HCT116 (cell line): ENCODE measurements at regions not wholly inside any gene's neighbourhood (a gene's known extent, or its start where the extent isn't known, plus 50 kb on each side); places are given as distances from the start of the nearest gene placed in this dataset.

ENCODE experiments used
- ATAC-seq: fragments of 200-7000 bp; cut with Tn5 transposase; 2 replicates; pipeline ENCODE4 v1.9.1; 2020; ENCODE audit warnings: mild to moderate bottlenecking, moderate library complexity
- BruUV-seq: library from RNA; stranded (reverse); fragments of 400-500 nt; replicated peaks from 2 replicates; lab custom pipeline; 2021; lab: Mats Ljungman, UMichigan
- CTCF ChIA-PET: fragments of 300-600 bp; sonication (Branson Sonifier 250); formaldehyde crosslinking; loops from one replicate; lab custom pipeline; 2021; ENCODE audit warnings: antibody characterized with exemption; lab: Charles Lee
- POLR2A ChIA-PET: fragments of 300-600, 350-600 bp; sonication (Branson Sonifier 250); formaldehyde crosslinking; loops from one replicate; lab custom pipeline; 2021; ENCODE audit warnings: antibody characterized with exemption; lab: Charles Lee
- RAD21 ChIA-PET, 2 experiments: fragments of 300-600 bp; sonication (Branson Sonifier 250); formaldehyde crosslinking; loops; one replicate each; lab custom pipeline; 2023; ENCODE audit warnings: low total read pairs in 2 of 2; ENCODE audit not compliant: uncharacterized antibody in 2 of 2, unreplicated experiment in 2 of 2, low non-redundant PET in 1 of 2; lab: Charles Lee
- DNase-seq: peaks from one replicate; pipeline ENCODE4 v3.0.0-alpha.2; 2010; ENCODE audit warnings: low read depth, low spot score
- H2AFZ ChIP-seq: fragments of 200-600 bp; shearing (Covaris generic), sonication (generic); 2 replicates; pipeline ENCODE4 v1.6.1; 2017; ENCODE audit warnings: low read depth, mixed run types, mixed read lengths, antibody characterized with exemption, low read length; ENCODE audit not compliant: poor library complexity, severe bottlenecking
- H3K27ac ChIP-seq: 2 replicates; pipeline ENCODE4 v1.5.1; 2012; ENCODE audit warnings: low read depth, low read length
- H3K27me3 ChIP-seq: fragments of 200-600 bp; sonication (generic); 2 replicates; pipeline ENCODE4 v1.6.1; 2016; ENCODE audit warnings: mixed run types, low read length, mixed read lengths; ENCODE audit not compliant: insufficient read depth
- H3K36me3 ChIP-seq, 2 experiments: fragments of 200-500 bp in 1 of 2; fragments of 200-600 bp in 1 of 2; sonication (Bioruptor generic) in 1 of 2; sonication (generic) in 1 of 2; 2 replicates each; pipeline versions ENCODE4 v1.5.1 to v1.6.1; 2014 to 2016; ENCODE audit warnings: low read length in 2 of 2, inconsistent platforms in 1 of 2, mixed read lengths in 1 of 2, mixed run types in 1 of 2; ENCODE audit not compliant: insufficient read depth in 2 of 2, control insufficient read depth in 1 of 2
- H3K4me1 ChIP-seq, 2 experiments: fragments of 200-600 bp in 1 of 2; sonication (generic) in 1 of 2; 2 replicates each; pipeline versions ENCODE4 v1.5.1 to v1.6.1; 2012 to 2017; ENCODE audit warnings: low read length in 2 of 2, inconsistent platforms in 1 of 2, mild to moderate bottlenecking in 1 of 2, mixed read lengths in 1 of 2, mixed run types in 1 of 2, moderate library complexity in 1 of 2; ENCODE audit not compliant: insufficient read depth in 2 of 2, control insufficient read depth in 1 of 2
- H3K4me2 ChIP-seq: fragments of 200-600 bp; sonication (generic); 2 replicates; pipeline ENCODE4 v1.6.1; 2017; ENCODE audit warnings: mixed run types, low read length, mixed read lengths
- H3K4me3 ChIP-seq, 2 experiments: fragments of 200-600 bp in 1 of 2; sonication (generic) in 1 of 2; replicated peaks in 1 of 2; 2 replicates each; pipeline ENCODE4 v1.5.1; 2011 to 2016; ENCODE audit warnings: low read length in 2 of 2, control low read depth in 1 of 2, low read depth in 1 of 2, mild to moderate bottlenecking in 1 of 2, mixed read lengths in 1 of 2, mixed run types in 1 of 2
- H3K79me2 ChIP-seq: fragments of 200-600 bp; sonication (generic); 2 replicates; pipeline ENCODE4 v1.6.1; 2017; ENCODE audit warnings: mild to moderate bottlenecking, mixed run types, low read length, moderate library complexity, mixed read lengths; ENCODE audit not compliant: insufficient read depth
- H3K9ac ChIP-seq: fragments of 200-600 bp; sonication (generic); 2 replicates; pipeline ENCODE4 v1.6.1; 2016; ENCODE audit warnings: low read length, mixed read lengths
- H3K9me2 ChIP-seq: fragments of 200-600 bp; sonication (generic), shearing (Covaris generic); 2 replicates; pipeline ENCODE4 v1.6.1; 2017; ENCODE audit warnings: mixed run types, mild to moderate bottlenecking, moderate library complexity; ENCODE audit not compliant: insufficient read depth
- H3K9me3 ChIP-seq, 2 experiments: fragments of 200-500 bp in 1 of 2; fragments of 200-600 bp in 1 of 2; sonication (Bioruptor generic) in 1 of 2; sonication (generic) in 1 of 2; 2 replicates each; pipeline ENCODE4 v1.6.1; 2014 to 2017; ENCODE audit warnings: low read length in 2 of 2, mixed read lengths in 2 of 2, inconsistent platforms in 1 of 2, low read depth in 1 of 2, mild to moderate bottlenecking in 1 of 2, mixed run types in 1 of 2, moderate library complexity in 1 of 2; ENCODE audit not compliant: control insufficient read depth in 1 of 2, insufficient read depth in 1 of 2
- H4K20me1 ChIP-seq: fragments of 200-600 bp; sonication (generic), shearing (Covaris generic); 2 replicates; pipeline ENCODE4 v1.6.1; 2017; ENCODE audit warnings: mixed run types, mild to moderate bottlenecking, moderate library complexity; ENCODE audit not compliant: insufficient read depth
- CBX3 ChIP-seq: IDR thresholded peaks from 2 replicates; pipeline ENCODE4 v1.6.1; 2012; ENCODE audit warnings: low read depth
- CEBPB ChIP-seq: IDR thresholded peaks from 2 replicates; pipeline ENCODE4 v1.6.1; 2012; ENCODE audit warnings: low read depth
- EZH2phosphoT487 ChIP-seq: fragments of 200-600 bp; IDR thresholded peaks from 2 replicates; pipeline ENCODE4 v1.6.1; 2018; ENCODE audit warnings: antibody characterized with exemption, borderline replicate concordance
- POLR2A ChIP-seq: IDR thresholded peaks from 2 replicates; pipeline ENCODE4 v1.7.0; 2011; ENCODE audit warnings: borderline replicate concordance; ENCODE audit not compliant: insufficient read depth, insufficient read length; ENCODE audit errors: extremely low read depth
- REST ChIP-seq: IDR thresholded peaks from 2 replicates; pipeline ENCODE4 v1.6.1; 2012; ENCODE audit warnings: low read depth
- YY1 ChIP-seq: IDR thresholded peaks from 2 replicates; pipeline ENCODE4 v1.6.1; 2011; ENCODE audit warnings: low read length, low read depth, moderate library complexity, mild to moderate bottlenecking; ENCODE audit not compliant: insufficient replicate concordance; ENCODE audit errors: extremely low read depth
- ZBTB33 ChIP-seq: IDR thresholded peaks from 2 replicates; pipeline ENCODE4 v1.6.1; 2011; ENCODE audit warnings: mild to moderate bottlenecking, low read length, moderate library complexity; ENCODE audit not compliant: insufficient replicate concordance; ENCODE audit errors: extremely low read depth
- ZFX ChIP-seq: fragments of 450-650 bp; IDR thresholded peaks from 2 replicates; pipeline ENCODE4 v1.6.1; 2017
- ZNF274 ChIP-seq: fragments of 200-500 bp; sonication (Bioruptor generic); IDR thresholded peaks from 2 replicates; pipeline ENCODE4 v1.6.1; 2014; ENCODE audit warnings: mild to moderate bottlenecking, low read depth, low read length, inconsistent platforms
- intact Hi-C: fragments of 100-400 bp; cut with micrococcal nuclease; formaldehyde crosslinking; loops from 2 replicates; pipeline ENCODE4 v1.10.0; 2022

- H2AFZ ChIP-seq, result no peak overlapping the region
- no peak overlapping the region for H3K27ac ChIP-seq
- CTCF ChIA-PET, result no interaction called here
- H3K9me2 ChIP-seq, result no peaks in the 10 kb centered on the region
- no peak overlapping the region for H3K9ac ChIP-seq
- no peaks in the 10 kb centered on the region for H4K20me1 ChIP-seq
- no peaks in the 10 kb centered on the region for H3K36me3 ChIP-seq
- BruUV-seq, result no TSS peak
- no peak overlapping the region for H3K4me3 ChIP-seq
- no peaks in the 10 kb centered on the region for H3K79me2 ChIP-seq
- TF ChIP-seq YY1, result no peak
- no peak for TF ChIP-seq POLR2A
- TF ChIP-seq ZFX, result no peak
- TF ChIP-seq REST, result no peak
- no peak for TF ChIP-seq EZH2phosphoT487
- TF ChIP-seq CBX3, result no peak
- no peak for TF ChIP-seq ZBTB33
- TF ChIP-seq ZNF274, result no peak
- TF ChIP-seq CEBPB, result no peak
- RAD21 ChIA-PET, result no interaction called here
- POLR2A ChIA-PET, result no interaction called here
- no peaks in the 10 kb centered on the region for H3K27me3 ChIP-seq
- no peak for ATAC-seq
- no peaks in the 10 kb centered on the region; a peak in 1 of 4 replicates for H3K9me3 ChIP-seq
- intact Hi-C loops, result no loop called here
- H3K4me1 ChIP-seq, result no peaks in the 10 kb centered on the region
- no peak for DNase-seq
- no peak overlapping the region for H3K4me2 ChIP-seq
These were observed 570.9 kb downstream of the TLE1 start for GRCh38 chr9:81118416-81118815.
